NB4 (cell line): ENCODE measurements at regions not wholly inside any gene's neighbourhood (a gene's known extent, or its start where the extent isn't known, plus 50 kb on each side); places are given as distances from the start of the nearest gene placed in this dataset.

Experiments
- MYC ChIP-seq: IDR thresholded peaks from 2 replicates; pipeline ENCODE4 v1.6.1; 2011; ENCODE audit warnings: low read depth, low read length
- POLR2A ChIP-seq: IDR thresholded peaks from 2 replicates; pipeline ENCODE4 v1.6.1; 2011; ENCODE audit warnings: mild to moderate bottlenecking; ENCODE audit not compliant: insufficient read length; ENCODE audit errors: extremely low read depth
- TF ChIP-seq, protein P1 (sequence below): IDR thresholded peaks from one replicate; pipeline ENCODE4 v1.5.1; 2012; ENCODE audit warnings: low read depth, low read length
- TF ChIP-seq, protein P2 (sequence below): IDR thresholded peaks from 2 replicates; pipeline ENCODE4 v1.6.1; 2011; ENCODE audit warnings: low read depth, low read length

DNA sequence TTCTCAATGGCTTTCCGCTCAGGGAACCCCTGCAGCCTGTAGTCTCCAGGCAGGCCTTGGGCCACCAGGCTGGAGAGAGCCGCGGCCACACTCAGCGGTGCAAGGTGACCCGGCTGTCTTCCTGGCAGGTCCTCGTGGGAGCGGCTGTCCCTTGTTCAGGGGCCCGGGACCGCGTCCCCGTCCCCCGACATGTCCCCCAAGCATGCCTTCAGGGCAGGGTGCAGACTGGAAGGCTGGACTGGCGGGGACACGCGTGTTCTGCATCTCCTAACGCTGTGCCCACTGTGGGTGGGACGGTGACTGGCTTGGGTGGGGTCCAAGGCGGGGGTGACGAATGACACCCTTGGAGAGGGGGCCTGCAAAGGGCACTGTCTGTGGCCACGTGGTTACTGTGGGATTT lies 93.6 kb downstream of the WTIP start:
- TF ChIP-seq, protein P1, sequence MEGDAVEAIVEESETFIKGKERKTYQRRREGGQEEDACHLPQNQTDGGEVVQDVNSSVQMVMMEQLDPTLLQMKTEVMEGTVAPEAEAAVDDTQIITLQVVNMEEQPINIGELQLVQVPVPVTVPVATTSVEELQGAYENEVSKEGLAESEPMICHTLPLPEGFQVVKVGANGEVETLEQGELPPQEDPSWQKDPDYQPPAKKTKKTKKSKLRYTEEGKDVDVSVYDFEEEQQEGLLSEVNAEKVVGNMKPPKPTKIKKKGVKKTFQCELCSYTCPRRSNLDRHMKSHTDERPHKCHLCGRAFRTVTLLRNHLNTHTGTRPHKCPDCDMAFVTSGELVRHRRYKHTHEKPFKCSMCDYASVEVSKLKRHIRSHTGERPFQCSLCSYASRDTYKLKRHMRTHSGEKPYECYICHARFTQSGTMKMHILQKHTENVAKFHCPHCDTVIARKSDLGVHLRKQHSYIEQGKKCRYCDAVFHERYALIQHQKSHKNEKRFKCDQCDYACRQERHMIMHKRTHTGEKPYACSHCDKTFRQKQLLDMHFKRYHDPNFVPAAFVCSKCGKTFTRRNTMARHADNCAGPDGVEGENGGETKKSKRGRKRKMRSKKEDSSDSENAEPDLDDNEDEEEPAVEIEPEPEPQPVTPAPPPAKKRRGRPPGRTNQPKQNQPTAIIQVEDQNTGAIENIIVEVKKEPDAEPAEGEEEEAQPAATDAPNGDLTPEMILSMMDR = no peak
- TF ChIP-seq, protein P2, sequence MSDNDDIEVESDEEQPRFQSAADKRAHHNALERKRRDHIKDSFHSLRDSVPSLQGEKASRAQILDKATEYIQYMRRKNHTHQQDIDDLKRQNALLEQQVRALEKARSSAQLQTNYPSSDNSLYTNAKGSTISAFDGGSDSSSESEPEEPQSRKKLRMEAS = no peak
- TF ChIP-seq POLR2A (no peak), MYC (no peak)
